Lung (tissue), 11 donors: ENCODE measurements at regions not wholly inside any gene's neighbourhood (a gene's known extent, or its start where the extent isn't known, plus 50 kb on each side); places are given as distances from the start of the nearest gene placed in this dataset.

Source experiments
- ATAC-seq: fragments of 200-7000 bp; cut with Tn5 transposase; one replicate; pipeline ENCODE4 v1.9.1; 2020; ENCODE audit warnings: moderate number of reproducible peaks; ENCODE audit not compliant: insufficient read depth, low FRiP score
- DNase-seq, 3 donors: peaks; one replicate each; pipeline ENCODE4 v3.0.0-alpha.2; 2013 to 2017
- H3K27ac ChIP-seq, 2 donors: one replicate each; pipeline ENCODE4 v1.5.1; 2013; ENCODE audit warnings: mild to moderate bottlenecking in 2 of 2, moderate library complexity in 2 of 2, control low read depth in 1 of 2, inconsistent platforms in 1 of 2, low read depth in 1 of 2, low read length in 1 of 2
- H3K27me3 ChIP-seq, 3 donors: one replicate each; pipeline ENCODE4 v1.5.1; 2013; ENCODE audit warnings: low read length in 2 of 3; ENCODE audit not compliant: control insufficient read depth in 3 of 3, insufficient read depth in 3 of 3
- H3K36me3 ChIP-seq, 4 donors: one replicate each; pipeline ENCODE4 v1.5.1; 2013; ENCODE audit warnings: low read length in 4 of 4, mild to moderate bottlenecking in 1 of 4, moderate library complexity in 1 of 4; ENCODE audit not compliant: control insufficient read depth in 4 of 4, insufficient read depth in 4 of 4
- H3K4me1 ChIP-seq, 5 donors: one replicate each; pipeline ENCODE4 v1.5.1; 2013; ENCODE audit warnings: low read length in 5 of 5, mild to moderate bottlenecking in 2 of 5, moderate library complexity in 1 of 5; ENCODE audit not compliant: control insufficient read depth in 5 of 5, insufficient read depth in 5 of 5
- H3K4me3 ChIP-seq: one replicate; pipeline ENCODE4 v1.5.1; 2013; ENCODE audit warnings: mild to moderate bottlenecking, control low read depth, moderate library complexity
- H3K9ac ChIP-seq, 2 donors: one replicate each; pipeline ENCODE4 v1.5.1; 2013; ENCODE audit warnings: low read length in 2 of 2, control low read depth in 1 of 2; ENCODE audit not compliant: insufficient read depth in 1 of 2
- H3K9me3 ChIP-seq, 4 donors: one replicate each; pipeline ENCODE4 v1.5.1; 2013; ENCODE audit warnings: low read length in 3 of 4, mild to moderate bottlenecking in 1 of 4, moderate library complexity in 1 of 4; ENCODE audit not compliant: control insufficient read depth in 4 of 4, insufficient read depth in 3 of 4
- CTCF ChIP-seq: IDR thresholded peaks from 2 replicates; pipeline ENCODE4 v1.5.1; 2012; ENCODE audit warnings: mild to moderate bottlenecking; ENCODE audit errors: control extremely low read depth, extremely low read depth
- WGBS, 2 donors: extraction: QIAGEN DNeasy Blood & Tissue Kit; methylation state at CpG; one replicate each; pipeline ENCODE4 v1.1.7; 2013; 5-methylcytosine and 5-hydroxymethylcytosine counted together
- donor health status: control.
- donor health status: control.
- donor health status: Bipolar disorder and iron deficiency.
- donor health status: healthy.
- donor health status: DM: yes; HTN: yes; CAD: no.

DNA sequence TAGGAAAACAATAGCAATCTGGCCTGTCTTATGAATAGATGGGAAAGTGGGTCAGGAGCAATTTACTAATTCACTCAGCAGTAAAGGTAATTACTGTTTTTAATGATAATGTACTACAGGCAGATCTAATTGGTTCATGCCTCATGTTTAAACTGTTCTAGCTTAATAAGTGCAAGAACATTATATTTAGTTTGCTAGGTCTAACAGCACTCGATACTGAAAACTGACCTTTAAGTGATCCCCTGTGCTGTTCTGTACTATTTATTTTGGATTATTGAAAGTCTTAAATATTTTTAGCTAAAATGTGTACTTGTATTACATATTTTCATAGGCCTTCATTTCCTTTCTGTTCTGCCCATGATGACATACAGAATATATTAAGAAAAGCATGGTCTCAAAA is 998.0 kb upstream of the GJE1 start:
- no peak for DNase-seq
- H3K4me1 ChIP-seq: no peaks in the 10 kb centered on the region
- H3K27ac ChIP-seq: no peak overlapping the region
- H3K9ac ChIP-seq: no peak overlapping the region
- TF ChIP-seq CTCF: no peak
- no peaks in the 10 kb centered on the region for H3K9me3 ChIP-seq
- no peaks in the 10 kb centered on the region for H3K27me3 ChIP-seq
- no peak for ATAC-seq
- no peaks in the 10 kb centered on the region for H3K36me3 ChIP-seq
- WGBS, 2 donors: 59 to 88% methylated on average over 1 of the region's 1 CpG
- no peak overlapping the region for H3K4me3 ChIP-seq

DNA sequence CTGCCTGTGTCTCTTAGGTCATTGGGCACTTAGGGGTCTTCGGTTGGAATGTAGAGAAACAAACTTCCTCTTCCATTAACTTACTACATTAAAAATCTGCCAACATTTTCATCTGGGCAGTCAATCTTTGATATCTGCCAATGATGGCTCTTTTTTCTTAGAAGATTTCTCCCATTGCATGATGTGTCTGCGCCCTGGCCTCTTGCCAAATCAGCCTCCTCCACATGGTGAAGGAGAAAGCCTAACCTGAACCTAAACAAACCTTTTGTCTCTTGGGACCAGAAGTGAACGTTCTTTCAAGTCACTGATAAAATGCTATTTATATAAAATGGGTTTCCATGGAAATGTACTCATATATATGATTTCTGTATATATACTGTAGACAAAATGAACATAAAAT is 998.9 kb upstream of the GJE1 start:
- Histone ChIP-seq H3K9ac (no peak overlapping the region), H3K27ac (no peak overlapping the region), H3K27me3 (no peaks in the 10 kb centered on the region), H3K4me3 (no peak overlapping the region), H3K4me1 (no peaks in the 10 kb centered on the region), H3K36me3 (no peaks in the 10 kb centered on the region), H3K9me3 (no peaks in the 10 kb centered on the region)
- no peak for TF ChIP-seq CTCF
- 71 to 83% methylated on average over 3 of the region's 3 CpGs for WGBS, 2 donors
- DNase-seq (no peak), ATAC-seq (no peak)

- DNase-seq: no peak
- Histone ChIP-seq H3K9me3 (no peaks in the 10 kb centered on the region), H3K27ac (no peak overlapping the region), H3K27me3 (no peaks in the 10 kb centered on the region), H3K36me3 (no peaks in the 10 kb centered on the region), H3K4me1 (no peaks in the 10 kb centered on the region), H3K9ac (no peak overlapping the region), H3K4me3 (no peak overlapping the region)
- 76 to 80% methylated on average over 1 of the region's 1 CpG for WGBS, 2 donors
- ATAC-seq: no peak
- TF ChIP-seq CTCF: no peak
These were observed 999.4 kb upstream of the GJE1 start for GRCh38 chr6:141133346-141133745.

- H3K9me3 ChIP-seq: no peaks in the 10 kb centered on the region
- no peaks in the 10 kb centered on the region for H3K36me3 ChIP-seq
- DNase-seq (peak in 2 of 3 donors; percentile 17 to 35), ATAC-seq (no peak)
- H3K4me1 ChIP-seq: no peaks in the 10 kb centered on the region
- WGBS, 2 donors: 70 to 79% methylated on average over 3 of the region's 3 CpGs
- H3K27ac ChIP-seq: no peak overlapping the region
- no peaks in the 10 kb centered on the region for H3K27me3 ChIP-seq
- no peak overlapping the region for H3K4me3 ChIP-seq
- TF ChIP-seq CTCF: no peak
- no peak overlapping the region for H3K9ac ChIP-seq
These were observed 1001.1 kb upstream of the GJE1 start for GRCh38 chr6:141131616-141132015.
